ENCODE measurements at regions not wholly inside any gene's neighbourhood (a gene's known extent, or its start where the extent isn't known, plus 50 kb on each side); places are given as distances from the start of the nearest gene placed in this dataset.

GRCh38 chr21:27190601-27191000 lies 223.7 kb upstream of the ADAMTS5 start:
- DNase-seq: no peak

- DNase-seq: no peak
These were observed 223.0 kb upstream of the ADAMTS5 start for GRCh38 chr21:27189870-27190269.

GRCh38 chr21:27173053-27173452 lies 206.2 kb upstream of the ADAMTS5 start:
- DNase-seq: no peak

GRCh38 chr21:27171707-27172106 lies 204.8 kb upstream of the ADAMTS5 start:
- DNase-seq: no peak

GRCh38 chr21:27168084-27168483 lies 201.2 kb upstream of the ADAMTS5 start:
- no peak for DNase-seq

- no peak for DNase-seq
These were observed 197.6 kb upstream of the ADAMTS5 start for GRCh38 chr21:27164208-27165177.

- no peak for DNase-seq
These were observed 192.1 kb upstream of the ADAMTS5 start for GRCh38 chr21:27158967-27159366.

- no peak for DNase-seq
These were observed 190.2 kb upstream of the ADAMTS5 start for GRCh38 chr21:27157097-27157496.

- DNase-seq: no peak
These were observed 189.8 kb upstream of the ADAMTS5 start for GRCh38 chr21:27156666-27157065.

GRCh38 chr21:27155130-27155500 lies 188.2 kb upstream of the ADAMTS5 start:
- DNase-seq: no peak

GRCh38 chr21:27154451-27155129 lies 187.7 kb upstream of the ADAMTS5 start:
- no peak for DNase-seq

- DNase-seq: no peak
These were observed 186.1 kb upstream of the ADAMTS5 start for GRCh38 chr21:27152996-27153395.

GRCh38 chr21:27149034-27149433 lies 182.1 kb upstream of the ADAMTS5 start:
- DNase-seq: no peak

- no peak for DNase-seq
These were observed 179.4 kb upstream of the ADAMTS5 start for GRCh38 chr21:27146268-27146667.

- DNase-seq: no peak
These were observed 178.4 kb upstream of the ADAMTS5 start for GRCh38 chr21:27145134-27145798.

- no peak for DNase-seq
These were observed 176.6 kb upstream of the ADAMTS5 start for GRCh38 chr21:27143476-27143875.

GRCh38 chr21:27139526-27139925 lies 172.6 kb upstream of the ADAMTS5 start:
- DNase-seq: no peak

GRCh38 chr21:27134516-27134915 lies 167.6 kb upstream of the ADAMTS5 start:
- no peak for DNase-seq

GRCh38 chr21:27132266-27132665 lies 165.4 kb upstream of the ADAMTS5 start:
- no peak for DNase-seq

- no peak for DNase-seq
These were observed 163.3 kb upstream of the ADAMTS5 start for GRCh38 chr21:27130154-27130553.

GRCh38 chr21:27129694-27130093 lies 162.8 kb upstream of the ADAMTS5 start:
- no peak for DNase-seq

- DNase-seq: no peak
These were observed 162.3 kb upstream of the ADAMTS5 start for GRCh38 chr21:27129215-27129614.

GRCh38 chr21:27126140-27126539 lies 159.3 kb upstream of the ADAMTS5 start:
- DNase-seq: no peak

GRCh38 chr21:27122686-27123085 lies 155.8 kb upstream of the ADAMTS5 start:
- DNase-seq: no peak

All from NCI-H2107 (cell line).